Right lobe of liver (tissue), 6 donors: ENCODE measurements at regions not wholly inside any gene's neighbourhood (a gene's known extent, or its start where the extent isn't known, plus 50 kb on each side); places are given as distances from the start of the nearest gene placed in this dataset.

Source experiments
- ATAC-seq, 4 donors: fragments of 200-7000 bp; cut with Tn5 transposase; one replicate each; pipeline ENCODE4 v1.9.1; 2020; ENCODE audit warnings: mild to moderate bottlenecking in 4 of 4, moderate library complexity in 4 of 4
- DNase-seq, 3 donors: peaks; one replicate each; pipeline ENCODE4 v3.0.0-alpha.2; 2020
- H3K27ac ChIP-seq, 3 donors: fragments of 200-600 bp; one replicate each; pipeline ENCODE4 v1.8.0; 2022
- H3K27me3 ChIP-seq, 2 donors: fragments of 200-600 bp; one replicate each; pipeline ENCODE4 v1.8.0; 2022
- H3K36me3 ChIP-seq, 4 donors: fragments of 200-600 bp; sonication (generic) in 1 of 4; one replicate each; pipeline versions ENCODE4 v1.5.1 to v1.8.0; 2017 to 2022; ENCODE audit warnings: control low read depth in 1 of 4
- H3K4me1 ChIP-seq, 4 donors: fragments of 200-600 bp; sonication (generic) in 1 of 4; one replicate each; pipeline versions ENCODE4 v1.5.1 to v1.8.0; 2017 to 2022; ENCODE audit warnings: control low read depth in 1 of 4
- H3K4me3 ChIP-seq, 3 donors: fragments of 200-600 bp; one replicate each; pipeline ENCODE4 v1.8.0; 2022
- H3K9me3 ChIP-seq, 4 donors: fragments of 200-600 bp; sonication (generic) in 1 of 4; one replicate each; pipeline versions ENCODE4 v1.5.1 to v1.8.0; 2017 to 2022; ENCODE audit warnings: control low read depth in 1 of 4
- POLR2A ChIP-seq: fragments of 450-650 bp; IDR thresholded peaks from one replicate; pipeline ENCODE4 v1.6.1; 2017; ENCODE audit warnings: antibody characterized with exemption, mild to moderate bottlenecking
- WGBS: methylation state at CpG from one replicate; pipeline ENCODE4 v1.1.6; 2018; ENCODE audit warnings: low coverage, low lambda C conversion rate; ENCODE audit not compliant: insufficient coverage; ENCODE audit errors: missing lambda C conversion rate; 5-methylcytosine and 5-hydroxymethylcytosine counted together
- intact Hi-C, 2 donors: fragments of 100-400 bp; cut with DNase I; formaldehyde crosslinking; loops; one replicate each; pipeline versions ENCODE4 v1.11.2 to v1.14.1; 2022
- TF ChIP-seq, protein P1 (sequence below), 4 donors: fragments of 200-600 bp in 3 of 4; fragments of 450-650 bp in 1 of 4; IDR thresholded peaks; one replicate each; pipeline versions ENCODE4 v1.5.1 to v1.8.0; 2016 to 2022; ENCODE audit warnings: antibody characterized with exemption in 4 of 4, mild to moderate bottlenecking in 2 of 4
- donor health status: DM: no; HTN: yes; CAD: no.
- donor health status: DM: no; HTN: no; CAD: no.
- donor health status: DM: no; HTN: no; CAD: no.
- donor health status: DM: no; HTN: yes; CAD: no.
- donor health status: DM: no; HTN: yes; CAD: no.

- no peaks in the 10 kb centered on the region for H3K9me3 ChIP-seq
- no peak overlapping the region for H3K4me3 ChIP-seq
- WGBS = 89% methylated on average over 3 of the region's 3 CpGs
These were observed 94.5 kb downstream of the RDH14 start for GRCh38 chr2:18465979-18466378.

GRCh38 chr2:18464913-18465312 is 95.5 kb downstream of the RDH14 start:
- TF ChIP-seq, protein P1, sequence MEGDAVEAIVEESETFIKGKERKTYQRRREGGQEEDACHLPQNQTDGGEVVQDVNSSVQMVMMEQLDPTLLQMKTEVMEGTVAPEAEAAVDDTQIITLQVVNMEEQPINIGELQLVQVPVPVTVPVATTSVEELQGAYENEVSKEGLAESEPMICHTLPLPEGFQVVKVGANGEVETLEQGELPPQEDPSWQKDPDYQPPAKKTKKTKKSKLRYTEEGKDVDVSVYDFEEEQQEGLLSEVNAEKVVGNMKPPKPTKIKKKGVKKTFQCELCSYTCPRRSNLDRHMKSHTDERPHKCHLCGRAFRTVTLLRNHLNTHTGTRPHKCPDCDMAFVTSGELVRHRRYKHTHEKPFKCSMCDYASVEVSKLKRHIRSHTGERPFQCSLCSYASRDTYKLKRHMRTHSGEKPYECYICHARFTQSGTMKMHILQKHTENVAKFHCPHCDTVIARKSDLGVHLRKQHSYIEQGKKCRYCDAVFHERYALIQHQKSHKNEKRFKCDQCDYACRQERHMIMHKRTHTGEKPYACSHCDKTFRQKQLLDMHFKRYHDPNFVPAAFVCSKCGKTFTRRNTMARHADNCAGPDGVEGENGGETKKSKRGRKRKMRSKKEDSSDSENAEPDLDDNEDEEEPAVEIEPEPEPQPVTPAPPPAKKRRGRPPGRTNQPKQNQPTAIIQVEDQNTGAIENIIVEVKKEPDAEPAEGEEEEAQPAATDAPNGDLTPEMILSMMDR (IDR thresholded peaks at IDR 0.05) = no peak
- no peak for TF ChIP-seq POLR2A
- intact Hi-C loops = no loop called here
- H3K4me1 ChIP-seq = no peaks in the 10 kb centered on the region
- DNase-seq (no peak), ATAC-seq (no peak)
- H3K36me3 ChIP-seq = no peaks in the 10 kb centered on the region
- no peaks in the 10 kb centered on the region for H3K9me3 ChIP-seq
- H3K27me3 ChIP-seq = no peaks in the 10 kb centered on the region
- WGBS = 80% methylated on average over 2 of the region's 2 CpGs
- no peak overlapping the region for H3K27ac ChIP-seq
- H3K4me3 ChIP-seq = no peak overlapping the region

More at GRCh38 chr2:18465979-18466378, 94.5 kb downstream of the RDH14 start:
- ATAC-seq (no peak), DNase-seq (no peak)
- H3K27me3 ChIP-seq = no peaks in the 10 kb centered on the region
- no peak for TF ChIP-seq POLR2A
- TF ChIP-seq, protein P1 (IDR thresholded peaks at IDR 0.05) = no peak
- H3K36me3 ChIP-seq = no peaks in the 10 kb centered on the region
- H3K27ac ChIP-seq = no peak overlapping the region
- intact Hi-C loops = no loop called here
- H3K4me1 ChIP-seq = no peaks in the 10 kb centered on the region

- intact Hi-C loops = no loop called here
- H3K4me3 ChIP-seq = no peak overlapping the region
- H3K27me3 ChIP-seq = no peaks in the 10 kb centered on the region
- TF ChIP-seq POLR2A = no peak
- TF ChIP-seq, protein P1 (IDR thresholded peaks at IDR 0.05) = no peak
- H3K27ac ChIP-seq = no peak overlapping the region
- no peak for ATAC-seq
- H3K4me1 ChIP-seq = no peaks in the 10 kb centered on the region
- no peaks in the 10 kb centered on the region for H3K36me3 ChIP-seq
- WGBS = 7% methylated on average over 2 of the region's 2 CpGs
- DNase-seq = no peak
- no peaks in the 10 kb centered on the region for H3K9me3 ChIP-seq
These were observed 104.4 kb downstream of the RDH14 start for GRCh38 chr2:18456026-18456425.

GRCh38 chr2:18455236-18455862 is 105.1 kb downstream of the RDH14 start:
- no peak overlapping the region for H3K4me3 ChIP-seq
- TF ChIP-seq, protein P1 (IDR thresholded peaks at IDR 0.05) = peak in 1 of 4 donors; percentile 10
- TF ChIP-seq POLR2A = no peak
- H3K27ac ChIP-seq = no peak overlapping the region
- intact Hi-C loops = no loop called here
- WGBS = 54% methylated on average over 5 of the region's 5 CpGs
- no peaks in the 10 kb centered on the region for H3K36me3 ChIP-seq
- DNase-seq (no peak), ATAC-seq (peak in 1 of 4 donors; percentile 23)
- H3K9me3 ChIP-seq = no peaks in the 10 kb centered on the region
- no peaks in the 10 kb centered on the region for H3K4me1 ChIP-seq
- H3K27me3 ChIP-seq = no peaks in the 10 kb centered on the region
